SK-N-SH (cell line): ENCODE measurements at regions not wholly inside any gene's neighbourhood (a gene's known extent, or its start where the extent isn't known, plus 50 kb on each side); places are given as distances from the start of the nearest gene placed in this dataset.

ENCODE experiments used
- CHD2 ChIP-seq: fragments of 150-350 bp; IDR thresholded peaks from 2 replicates; pipeline ENCODE4 v1.6.1; 2018; ENCODE audit warnings: low read length; ENCODE audit not compliant: partially characterized antibody
- CTCF ChIP-seq: fragments of 200-600 bp; sonication (generic); IDR thresholded peaks from 2 replicates; pipeline ENCODE4 v1.6.1; 2017; ENCODE audit warnings: antibody characterized with exemption, mild to moderate bottlenecking, moderate library complexity
- RCOR1 ChIP-seq: fragments of 150-350 bp; IDR thresholded peaks from 2 replicates; pipeline ENCODE4 v1.6.1; 2017; ENCODE audit warnings: antibody characterized with exemption, low read length
- SIN3A ChIP-seq: IDR thresholded peaks from 2 replicates; pipeline ENCODE4 v1.6.1; 2012; ENCODE audit warnings: low read depth, mild to moderate bottlenecking, low read length, moderate library complexity, borderline replicate concordance

- TF ChIP-seq CTCF: no peak
- no peak for TF ChIP-seq SIN3A
- no peak for TF ChIP-seq CHD2
- no peak for TF ChIP-seq RCOR1
Observed at GRCh38 chr12:74483057-74483456, 54.6 kb upstream of the ATXN7L3B start.
